ENCODE measurements at regions not wholly inside any gene's neighbourhood (a gene's known extent, or its start where the extent isn't known, plus 50 kb on each side); places are given as distances from the start of the nearest gene placed in this dataset.
A peak's percentile ranks its signal among the peaks of the same experiment; 100 is the strongest.

DNA sequence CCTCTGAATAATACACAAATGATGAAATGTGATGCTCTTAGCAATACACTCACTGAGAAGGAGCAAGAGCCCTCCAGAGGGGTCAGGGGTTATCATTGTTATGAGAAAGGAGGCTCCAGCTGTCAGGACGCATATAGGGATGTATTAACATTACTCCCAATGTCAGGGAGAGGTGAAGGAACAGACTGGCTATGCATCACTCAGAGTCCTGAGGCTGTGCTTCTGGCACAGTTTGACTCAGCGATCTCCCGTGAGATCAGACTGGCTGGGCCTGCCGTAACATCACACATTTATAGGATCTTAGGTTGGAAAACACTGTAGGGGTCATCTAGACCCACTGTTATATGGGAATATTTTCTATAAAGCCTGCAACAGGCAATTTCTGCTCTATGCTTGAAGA is 226.5 kb upstream of the GLRA1 start:
- Histone ChIP-seq H3K4me3 (no peak overlapping the region), H4K20me1 (no peaks in the 10 kb centered on the region), H3K4me2 (no peak overlapping the region), H3K27ac (no peak overlapping the region), H3K36me3 (no peaks in the 10 kb centered on the region), H3K9me3 (no peaks in the 10 kb centered on the region), H3K4me1 (peaks cover 6% of the 10 kb centered on the region), H3K27me3 (no peaks in the 10 kb centered on the region), H3K9ac (no peak overlapping the region)
- TF ChIP-seq Cebpa-rat (IDR thresholded peaks at IDR 0.05): no peak

DNA sequence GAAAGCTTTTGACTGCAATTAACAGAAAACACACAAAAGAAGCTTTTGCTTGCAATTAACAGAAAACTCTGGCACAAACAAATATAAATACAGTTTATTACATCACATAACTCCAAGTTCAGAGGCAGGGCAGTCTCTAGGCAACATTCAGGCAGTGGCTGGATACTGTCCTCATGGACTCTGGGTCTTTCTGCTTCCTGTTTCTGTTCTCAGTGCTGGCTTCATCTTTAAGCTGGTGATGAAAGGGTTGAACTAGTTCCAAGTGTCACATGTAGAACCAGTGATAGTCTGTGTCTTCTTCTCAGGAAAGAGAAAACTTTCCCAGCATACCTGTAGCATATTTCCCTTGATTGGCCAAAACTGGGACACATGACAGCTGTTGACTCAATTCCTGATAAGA is 222.6 kb upstream of the GLRA1 start:
- Histone ChIP-seq H3K4me3 (no peak overlapping the region), H3K36me3 (no peaks in the 10 kb centered on the region), H3K9me3 (no peaks in the 10 kb centered on the region), H4K20me1 (no peaks in the 10 kb centered on the region), H3K4me1 (peaks cover 29% of the 10 kb centered on the region), H3K4me2 (no peak overlapping the region), H3K27me3 (no peaks in the 10 kb centered on the region), H3K9ac (no peak overlapping the region), H3K27ac (no peak overlapping the region)
- no peak for TF ChIP-seq Cebpa-rat (IDR thresholded peaks at IDR 0.05)

DNA sequence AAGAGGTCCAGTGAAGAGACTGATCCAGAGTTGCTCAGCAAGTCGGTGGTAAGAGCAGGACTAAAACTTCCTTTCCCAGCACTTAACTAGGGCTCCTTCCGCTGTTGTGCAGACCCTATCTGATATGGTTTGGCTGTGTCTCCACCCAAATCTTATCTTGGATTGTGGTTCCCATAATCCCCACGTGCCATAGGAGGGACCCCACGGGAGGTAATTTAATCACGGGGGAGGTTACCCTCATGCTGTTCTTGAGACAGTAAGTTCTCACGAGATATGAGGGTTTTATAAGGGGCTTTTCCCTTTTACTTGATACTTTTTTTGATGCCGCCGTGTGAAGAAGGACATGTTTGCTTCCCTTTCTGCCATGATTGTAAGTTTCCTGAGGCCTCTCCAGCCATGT is 221.9 kb upstream of the GLRA1 start:
- H3K4me3 ChIP-seq: no peak overlapping the region
- no peaks in the 10 kb centered on the region for H3K27me3 ChIP-seq
- H3K27ac ChIP-seq: no peak overlapping the region
- no peak overlapping the region for H3K9ac ChIP-seq
- TF ChIP-seq Cebpa-rat (IDR thresholded peaks at IDR 0.05): no peak
- H3K4me1 ChIP-seq: peaks cover 29% of the 10 kb centered on the region
- no peaks in the 10 kb centered on the region for H3K9me3 ChIP-seq
- peak overlapping the region; percentile 47; the same call in 1 of the 2 replicates for H3K4me2 ChIP-seq
- H3K36me3 ChIP-seq: no peaks in the 10 kb centered on the region
- H4K20me1 ChIP-seq: no peaks in the 10 kb centered on the region

DNA sequence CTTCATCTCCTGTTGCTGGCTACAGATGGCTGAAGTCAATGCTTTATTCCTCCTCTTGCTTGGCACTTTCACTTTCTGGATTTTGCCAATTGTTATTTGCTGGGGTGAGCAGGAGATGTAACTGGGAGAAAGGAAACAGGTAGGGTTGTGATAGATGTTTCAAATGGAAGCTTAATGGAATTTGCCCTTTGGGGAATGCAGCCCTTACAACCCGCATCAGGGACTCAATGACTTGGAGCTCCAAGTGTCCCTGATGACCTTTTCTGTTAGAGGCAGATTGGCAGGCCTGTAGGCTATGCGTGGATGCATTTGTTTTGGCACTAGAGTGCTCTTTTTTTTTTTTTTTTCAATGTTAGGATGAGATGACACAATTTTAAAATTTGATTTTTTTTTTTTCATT is 219.9 kb upstream of the GLRA1 start:
- no peaks in the 10 kb centered on the region for H3K27me3 ChIP-seq
- H3K4me3 ChIP-seq: no peak overlapping the region
- no peak overlapping the region for H3K9ac ChIP-seq
- no peak for TF ChIP-seq Cebpa-rat (IDR thresholded peaks at IDR 0.05)
- no peaks in the 10 kb centered on the region for H3K9me3 ChIP-seq
- peaks cover 29% of the 10 kb centered on the region for H3K4me1 ChIP-seq
- H3K27ac ChIP-seq: no peak overlapping the region
- H4K20me1 ChIP-seq: no peaks in the 10 kb centered on the region
- peak overlapping the region; percentile 47 for H3K4me2 ChIP-seq
- no peaks in the 10 kb centered on the region for H3K36me3 ChIP-seq

DNA sequence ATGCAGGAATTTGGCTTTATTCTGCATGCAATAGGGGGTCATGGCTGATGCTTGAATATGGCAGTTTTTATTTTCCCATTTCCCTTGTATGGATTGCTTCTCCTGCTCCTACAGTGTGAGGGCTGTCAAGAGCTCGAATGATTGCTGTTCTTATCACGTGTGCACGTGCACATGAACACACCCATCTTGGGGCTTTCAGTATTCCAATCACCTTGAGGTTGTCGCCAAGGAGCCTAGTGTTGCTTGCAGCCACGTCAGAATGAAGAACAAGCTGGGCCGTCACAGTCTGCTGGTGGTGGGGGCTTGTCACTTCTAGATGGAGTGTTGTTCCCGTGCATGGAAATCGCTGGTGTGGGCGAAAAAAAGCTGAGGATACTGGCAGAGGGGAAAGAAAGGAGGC is 219.4 kb upstream of the GLRA1 start:
- peak overlapping the region; percentile 47; the same call in 1 of the 2 replicates for H3K4me2 ChIP-seq
- H3K27ac ChIP-seq: no peak overlapping the region
- no peaks in the 10 kb centered on the region for H4K20me1 ChIP-seq
- no peaks in the 10 kb centered on the region for H3K36me3 ChIP-seq
- no peaks in the 10 kb centered on the region for H3K27me3 ChIP-seq
- H3K4me3 ChIP-seq: no peak overlapping the region
- H3K4me1 ChIP-seq: peaks cover 29% of the 10 kb centered on the region
- no peak overlapping the region for H3K9ac ChIP-seq
- no peaks in the 10 kb centered on the region for H3K9me3 ChIP-seq
- no peak for TF ChIP-seq Cebpa-rat (IDR thresholded peaks at IDR 0.05)

DNA sequence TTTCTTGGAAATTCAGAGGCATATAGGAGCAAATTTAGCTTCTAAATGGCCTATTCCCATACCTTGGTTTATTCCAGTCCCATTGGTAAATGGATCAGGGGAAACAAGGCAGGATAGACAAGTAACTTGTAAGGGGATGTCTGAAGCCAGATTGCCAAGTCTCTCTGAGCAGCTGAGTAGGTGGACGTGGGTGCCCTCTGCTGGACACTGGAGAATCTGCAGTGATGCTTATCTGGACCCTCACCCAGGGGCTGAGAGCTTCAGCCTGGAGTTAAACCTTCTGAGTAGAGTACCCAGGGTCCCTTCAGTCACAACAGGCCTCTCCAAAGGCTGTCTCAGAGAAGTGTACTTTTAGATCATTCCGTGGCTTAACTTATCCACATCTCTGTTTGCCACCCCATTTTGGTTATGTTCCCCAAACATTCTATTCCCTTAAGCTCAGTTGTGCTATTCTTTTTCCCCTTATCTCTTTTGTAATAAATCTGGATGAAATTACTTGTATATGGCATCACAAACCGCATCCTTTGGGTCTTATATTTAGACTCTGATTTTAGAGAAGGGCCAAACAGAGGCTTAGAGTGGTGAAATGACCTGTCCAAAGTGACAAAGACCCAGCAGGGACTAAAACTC is 218.3 kb upstream of the GLRA1 start:
- Histone ChIP-seq H3K4me2 (no peak overlapping the region), H3K4me1 (peaks cover 29% of the 10 kb centered on the region), H3K4me3 (no peak overlapping the region), H3K27me3 (no peaks in the 10 kb centered on the region), H3K9ac (no peak overlapping the region), H3K27ac (no peak overlapping the region), H4K20me1 (no peaks in the 10 kb centered on the region), H3K36me3 (no peaks in the 10 kb centered on the region), H3K9me3 (no peaks in the 10 kb centered on the region)
- TF ChIP-seq Cebpa-rat (IDR thresholded peaks at IDR 0.05): no peak

DNA sequence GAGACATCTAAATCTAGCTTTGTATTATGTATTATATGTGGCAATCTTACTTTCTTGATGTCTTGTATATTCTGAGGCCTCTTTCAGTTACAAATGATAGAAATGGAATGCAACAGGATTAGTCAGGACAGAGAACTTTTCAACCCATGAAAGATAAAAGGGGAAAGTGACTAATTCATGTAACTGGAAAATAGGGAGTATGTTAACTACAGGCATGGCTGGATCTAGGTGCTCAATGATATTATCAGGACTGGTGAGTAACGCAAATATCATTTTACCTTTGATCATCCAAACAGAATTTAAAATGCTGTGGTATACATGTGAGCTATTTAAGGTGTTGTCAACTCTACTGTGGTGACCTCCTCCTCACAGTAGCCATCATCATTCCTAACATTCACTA is 215.7 kb upstream of the GLRA1 start:
- H3K9me3 ChIP-seq: no peaks in the 10 kb centered on the region
- no peaks in the 10 kb centered on the region for H3K27me3 ChIP-seq
- no peak overlapping the region for H3K9ac ChIP-seq
- no peak overlapping the region for H3K4me2 ChIP-seq
- no peak for TF ChIP-seq Cebpa-rat (IDR thresholded peaks at IDR 0.05)
- no peaks in the 10 kb centered on the region for H3K36me3 ChIP-seq
- no peaks in the 10 kb centered on the region for H4K20me1 ChIP-seq
- H3K4me1 ChIP-seq: peaks cover 15% of the 10 kb centered on the region
- H3K27ac ChIP-seq: no peak overlapping the region
- no peak overlapping the region for H3K4me3 ChIP-seq

DNA sequence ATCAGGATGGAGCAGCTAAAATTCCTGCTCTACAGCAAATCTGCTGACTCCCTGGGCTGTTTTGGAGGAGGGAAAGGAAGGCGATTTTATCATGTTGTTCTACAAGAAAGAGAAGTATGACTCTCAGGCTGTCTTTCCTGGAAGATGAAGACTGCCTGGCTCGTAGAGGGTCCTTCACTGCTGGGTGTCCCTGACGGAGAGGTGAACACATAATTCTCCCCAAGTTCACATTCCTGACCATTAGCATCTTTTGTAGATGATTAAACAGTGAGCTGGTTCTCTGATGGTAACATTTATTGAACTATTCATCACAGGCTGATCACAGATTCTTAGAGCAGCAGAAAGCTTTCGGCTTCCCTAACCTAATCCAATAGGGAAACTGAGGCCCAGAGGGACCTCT is 212.4 kb upstream of the GLRA1 start:
- Histone ChIP-seq H3K4me3 (no peak overlapping the region), H3K9ac (no peak overlapping the region), H4K20me1 (no peaks in the 10 kb centered on the region), H3K4me2 (no peak overlapping the region), H3K4me1 (no peaks in the 10 kb centered on the region), H3K36me3 (no peaks in the 10 kb centered on the region), H3K9me3 (no peaks in the 10 kb centered on the region), H3K27me3 (no peaks in the 10 kb centered on the region), H3K27ac (no peak overlapping the region)
- no peak for TF ChIP-seq Cebpa-rat (IDR thresholded peaks at IDR 0.05)

DNA sequence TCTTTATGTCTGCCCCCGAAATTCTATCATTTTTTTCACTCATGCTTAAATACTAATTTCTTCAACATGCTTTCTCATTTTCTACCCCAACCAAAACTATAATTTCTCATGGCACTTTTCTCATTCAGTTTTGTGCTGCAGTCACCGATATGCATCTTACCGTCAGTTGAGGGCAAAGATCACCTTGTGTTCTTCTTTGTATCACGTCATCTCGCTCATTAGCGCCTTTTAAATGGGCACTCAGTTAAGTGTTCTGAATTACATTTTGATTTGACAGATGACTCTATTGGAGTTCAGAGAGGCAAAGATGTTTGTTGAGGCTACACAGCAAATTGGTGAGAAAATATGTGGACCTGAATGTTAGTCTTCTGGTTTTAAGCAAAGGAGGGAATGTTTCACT is 211.7 kb upstream of the GLRA1 start:
- Histone ChIP-seq H3K27ac (no peak overlapping the region), H3K9ac (no peak overlapping the region), H3K4me3 (no peak overlapping the region), H3K4me2 (no peak overlapping the region), H4K20me1 (no peaks in the 10 kb centered on the region), H3K9me3 (no peaks in the 10 kb centered on the region), H3K36me3 (no peaks in the 10 kb centered on the region), H3K27me3 (no peaks in the 10 kb centered on the region), H3K4me1 (no peaks in the 10 kb centered on the region)
- TF ChIP-seq Cebpa-rat (IDR thresholded peaks at IDR 0.05): no peak

DNA sequence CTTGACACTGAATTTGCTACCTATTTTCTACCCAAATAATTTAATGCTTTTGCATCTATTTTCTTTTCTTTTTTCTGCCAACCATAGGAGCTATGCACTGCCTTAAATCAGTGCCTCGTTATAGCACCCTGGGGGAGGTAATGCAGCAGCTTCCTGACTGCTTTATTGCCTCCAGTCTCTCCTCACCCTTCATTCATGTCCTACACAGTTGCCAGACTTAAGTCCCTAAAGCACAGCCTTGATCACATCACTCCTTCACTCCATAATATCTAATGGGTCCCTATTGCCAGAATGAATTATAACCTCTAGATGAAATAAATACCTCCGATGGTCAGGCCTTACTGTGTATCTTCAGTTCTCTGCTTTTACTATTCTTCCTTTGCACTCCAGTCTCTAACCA is 211.2 kb upstream of the GLRA1 start:
- TF ChIP-seq Cebpa-rat (IDR thresholded peaks at IDR 0.05): no peak

DNA sequence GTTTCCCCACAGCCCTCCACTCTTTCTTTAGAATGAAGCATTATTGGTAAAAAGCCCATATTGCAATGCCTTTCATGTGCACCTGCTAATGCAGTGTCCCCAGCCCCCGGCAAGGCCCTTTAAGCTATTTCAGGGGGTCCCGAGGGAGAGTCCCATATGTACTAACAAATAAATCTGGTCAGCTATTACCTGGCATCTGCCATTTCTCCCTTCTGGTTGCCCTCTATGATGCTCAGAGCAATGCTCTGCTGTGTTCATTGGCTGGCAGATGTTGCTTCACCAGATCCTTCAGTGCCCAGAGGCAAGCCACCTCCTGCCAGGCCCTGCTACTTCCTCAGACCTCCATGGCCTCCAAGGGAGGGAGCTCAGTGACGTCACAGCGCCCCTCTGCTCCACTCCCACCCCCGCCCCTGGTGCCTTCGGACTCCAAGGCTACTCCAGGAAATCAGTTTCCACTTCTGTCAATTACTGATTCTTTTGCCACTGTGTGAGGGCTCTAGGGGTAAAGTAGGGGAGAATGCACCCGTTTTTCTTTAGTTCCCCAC is 201.1 kb upstream of the GLRA1 start:
- no peaks in the 10 kb centered on the region for H3K9me3 ChIP-seq

More for the DNA sequence above, 211.2 kb upstream of the GLRA1 start:
- no peak overlapping the region for H3K4me3 ChIP-seq
- no peaks in the 10 kb centered on the region for H3K27me3 ChIP-seq
- no peaks in the 10 kb centered on the region for H3K9me3 ChIP-seq
- H3K9ac ChIP-seq: no peak overlapping the region
- no peaks in the 10 kb centered on the region for H4K20me1 ChIP-seq
- no peaks in the 10 kb centered on the region for H3K4me1 ChIP-seq
- H3K4me2 ChIP-seq: no peak overlapping the region
- H3K36me3 ChIP-seq: no peaks in the 10 kb centered on the region
- no peak overlapping the region for H3K27ac ChIP-seq

More for the DNA sequence above, 201.1 kb upstream of the GLRA1 start:
- no peaks in the 10 kb centered on the region for H3K27me3 ChIP-seq
- H3K9ac ChIP-seq: no peak overlapping the region
- no peaks in the 10 kb centered on the region for H3K4me1 ChIP-seq
- H3K4me2 ChIP-seq: no peak overlapping the region
- H3K36me3 ChIP-seq: no peaks in the 10 kb centered on the region
- H3K27ac ChIP-seq: no peak overlapping the region
- H4K20me1 ChIP-seq: no peaks in the 10 kb centered on the region
- TF ChIP-seq Cebpa-rat (IDR thresholded peaks at IDR 0.05): no peak
- H3K4me3 ChIP-seq: no peak overlapping the region

Measured in BLaER1 (cell line).